ENCODE measurements at regions not wholly inside any gene's neighbourhood (a gene's known extent, or its start where the extent isn't known, plus 50 kb on each side); places are given as distances from the start of the nearest gene placed in this dataset.
"Not testable (repeated sequence)": the region's sequence is repeated elsewhere in the genome, so short reads cannot be mapped to it uniquely, and the experiment has no call there.

DNA sequence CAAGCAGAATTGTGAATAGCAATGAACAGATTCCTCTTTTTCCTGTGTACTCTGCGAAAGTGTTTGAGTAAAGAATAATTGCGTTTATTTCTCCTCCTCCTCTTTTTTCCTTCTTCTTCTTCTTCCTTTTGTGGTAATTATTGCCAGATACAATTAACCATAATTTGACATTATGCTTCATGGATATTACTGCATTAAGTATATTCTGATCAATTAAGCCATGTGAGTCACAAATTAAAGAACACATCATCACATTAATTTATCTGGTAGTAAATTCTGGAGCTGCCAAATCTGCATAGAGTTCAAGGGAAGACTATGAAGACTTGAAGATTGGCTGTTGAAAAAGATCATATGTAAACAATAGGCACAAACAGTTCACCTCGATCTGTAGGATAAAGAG is 72.9 kb upstream of the TFPI start:
- no peak overlapping the region for H2BK12ac ChIP-seq (ENCODE audit: low read length in 2 of 2)
- no peaks in the 10 kb centered on the region for H3K79me1 ChIP-seq (replicated peaks; ENCODE audit: low read length, poor library complexity, severe bottlenecking)
- no peak overlapping the region for H3K18ac ChIP-seq (ENCODE audit: low read depth in 1 of 2, low read length in 2 of 2)
- no CpG with 5 or more reads among the region's 3 CpGs for WGBS
- H3K4me2 ChIP-seq (ENCODE audit: low read length, poor library complexity, severe bottlenecking), result no peak overlapping the region
- H3K14ac ChIP-seq (ENCODE audit: low read length in 2 of 2), result no peak overlapping the region
- no peak overlapping the region for H4K8ac ChIP-seq (ENCODE audit: low read length)
- no peaks in the 10 kb centered on the region for H3K4me1 ChIP-seq (ENCODE audit: control insufficient read depth, insufficient read depth, low read depth, low read length)
- H3K27me3 ChIP-seq (ENCODE audit: control insufficient read depth in 1 of 2, insufficient read depth in 1 of 2, low read length in 2 of 2), result no peaks in the 10 kb centered on the region
- no peak overlapping the region for H2BK15ac ChIP-seq (ENCODE audit: low read depth, poor library complexity, severe bottlenecking)
- no peak overlapping the region for H2BK5ac ChIP-seq (ENCODE audit: low read depth, low read length, poor library complexity, severe bottlenecking)
- no peak for DNase-seq
- no peak overlapping the region for H3K9ac ChIP-seq (ENCODE audit: low read length)
- H3K23ac ChIP-seq (ENCODE audit: low read length in 2 of 2), result no peak overlapping the region
- H3K36me3 ChIP-seq (ENCODE audit: control insufficient read depth in 1 of 2, insufficient read depth in 2 of 2, low read depth in 1 of 2, low read length in 2 of 2), result no peaks in the 10 kb centered on the region
- H4K91ac ChIP-seq (ENCODE audit: low read length), result no peak overlapping the region
- H2BK120ac ChIP-seq (ENCODE audit: low read depth, low read length), result no peak overlapping the region
- no peak overlapping the region for H3K4me3 ChIP-seq (ENCODE audit: insufficient read depth in 1 of 2, low read depth in 1 of 2, low read length in 2 of 2)
- H3K27ac ChIP-seq (ENCODE audit: low read length, poor library complexity, severe bottlenecking), result no peak overlapping the region
- H3K9me3 ChIP-seq (ENCODE audit: control insufficient read depth, low read length), result no peaks in the 10 kb centered on the region
- H2AFZ ChIP-seq (ENCODE audit: low read depth, low read length), result no peak overlapping the region
- H2AK5ac ChIP-seq (ENCODE audit: low read length, severe bottlenecking), result no peak overlapping the region
- no peak overlapping the region for H3K4ac ChIP-seq (ENCODE audit: low read depth in 1 of 2, low read length in 2 of 2)

- DNase-seq; H3K27me3 ChIP-seq (ENCODE audit: control insufficient read depth in 1 of 2, insufficient read depth in 1 of 2, low read length in 2 of 2); H3K4me3 ChIP-seq (ENCODE audit: insufficient read depth in 1 of 2, low read depth in 1 of 2, low read length in 2 of 2); H3K4me2 ChIP-seq (ENCODE audit: low read length, poor library complexity, severe bottlenecking); H3K18ac ChIP-seq (ENCODE audit: low read depth in 1 of 2, low read length in 2 of 2); H3K23ac ChIP-seq (ENCODE audit: low read length in 2 of 2); H3K4ac ChIP-seq (ENCODE audit: low read depth in 1 of 2, low read length in 2 of 2); H4K91ac ChIP-seq (ENCODE audit: low read length); H2BK5ac ChIP-seq (ENCODE audit: low read depth, low read length, poor library complexity, severe bottlenecking); H4K8ac ChIP-seq (ENCODE audit: low read length); H3K79me1 ChIP-seq (replicated peaks; ENCODE audit: low read length, poor library complexity, severe bottlenecking); H3K4me1 ChIP-seq (ENCODE audit: control insufficient read depth, insufficient read depth, low read depth, low read length); H2BK12ac ChIP-seq (ENCODE audit: low read length in 2 of 2); H3K14ac ChIP-seq (ENCODE audit: low read length in 2 of 2); H2AK5ac ChIP-seq (ENCODE audit: low read length, severe bottlenecking); H3K36me3 ChIP-seq (ENCODE audit: control insufficient read depth in 1 of 2, insufficient read depth in 2 of 2, low read depth in 1 of 2, low read length in 2 of 2); H3K9ac ChIP-seq (ENCODE audit: low read length); H2AFZ ChIP-seq (ENCODE audit: low read depth, low read length); H2BK120ac ChIP-seq (ENCODE audit: low read depth, low read length); H3K9me3 ChIP-seq (ENCODE audit: control insufficient read depth, low read length); H2BK15ac ChIP-seq (ENCODE audit: low read depth, poor library complexity, severe bottlenecking); H3K27ac ChIP-seq (ENCODE audit: low read length, poor library complexity, severe bottlenecking): not testable (repeated sequence)
- 97% methylated on average over 43 of the region's 53 CpGs for WGBS
Observed at GRCh38 chr2:187636731-187637391, 82.6 kb upstream of the TFPI start.

DNA sequence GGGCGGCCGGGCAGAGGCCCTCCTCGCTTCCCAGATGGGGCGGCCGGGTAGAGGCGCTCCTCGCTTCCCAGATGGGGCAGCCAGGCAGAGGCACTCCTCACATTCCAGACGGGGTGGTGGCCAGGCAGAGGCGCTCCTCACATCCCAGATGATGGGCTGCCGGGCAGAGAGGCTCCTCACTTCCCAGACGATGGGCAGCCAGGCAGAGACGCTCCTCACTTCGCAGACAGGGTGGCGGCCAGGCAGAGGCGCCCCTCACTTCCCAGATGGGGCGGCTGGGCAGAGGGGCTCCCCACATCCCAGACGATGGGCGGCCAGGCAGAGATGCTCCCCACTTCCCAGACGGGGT is 83.1 kb upstream of the TFPI start:
- not testable (repeated sequence) for H4K8ac ChIP-seq (ENCODE audit: low read length); H2BK5ac ChIP-seq (ENCODE audit: low read depth, low read length, poor library complexity, severe bottlenecking); H3K79me1 ChIP-seq (replicated peaks; ENCODE audit: low read length, poor library complexity, severe bottlenecking); H3K4ac ChIP-seq (ENCODE audit: low read depth in 1 of 2, low read length in 2 of 2); H2BK15ac ChIP-seq (ENCODE audit: low read depth, poor library complexity, severe bottlenecking); H3K4me3 ChIP-seq (ENCODE audit: insufficient read depth in 1 of 2, low read depth in 1 of 2, low read length in 2 of 2); H3K4me2 ChIP-seq (ENCODE audit: low read length, poor library complexity, severe bottlenecking); H3K14ac ChIP-seq (ENCODE audit: low read length in 2 of 2); H3K9me3 ChIP-seq (ENCODE audit: control insufficient read depth, low read length); H4K91ac ChIP-seq (ENCODE audit: low read length); H2BK120ac ChIP-seq (ENCODE audit: low read depth, low read length); H3K27ac ChIP-seq (ENCODE audit: low read length, poor library complexity, severe bottlenecking); H2AFZ ChIP-seq (ENCODE audit: low read depth, low read length); H2BK12ac ChIP-seq (ENCODE audit: low read length in 2 of 2); H3K27me3 ChIP-seq (ENCODE audit: control insufficient read depth in 1 of 2, insufficient read depth in 1 of 2, low read length in 2 of 2); H3K4me1 ChIP-seq (ENCODE audit: control insufficient read depth, insufficient read depth, low read depth, low read length); DNase-seq; H3K18ac ChIP-seq (ENCODE audit: low read depth in 1 of 2, low read length in 2 of 2); H3K9ac ChIP-seq (ENCODE audit: low read length); H2AK5ac ChIP-seq (ENCODE audit: low read length, severe bottlenecking); H3K23ac ChIP-seq (ENCODE audit: low read length in 2 of 2); H3K36me3 ChIP-seq (ENCODE audit: control insufficient read depth in 1 of 2, insufficient read depth in 2 of 2, low read depth in 1 of 2, low read length in 2 of 2)
- WGBS, result 99% methylated on average over 18 of the region's 19 CpGs

DNA sequence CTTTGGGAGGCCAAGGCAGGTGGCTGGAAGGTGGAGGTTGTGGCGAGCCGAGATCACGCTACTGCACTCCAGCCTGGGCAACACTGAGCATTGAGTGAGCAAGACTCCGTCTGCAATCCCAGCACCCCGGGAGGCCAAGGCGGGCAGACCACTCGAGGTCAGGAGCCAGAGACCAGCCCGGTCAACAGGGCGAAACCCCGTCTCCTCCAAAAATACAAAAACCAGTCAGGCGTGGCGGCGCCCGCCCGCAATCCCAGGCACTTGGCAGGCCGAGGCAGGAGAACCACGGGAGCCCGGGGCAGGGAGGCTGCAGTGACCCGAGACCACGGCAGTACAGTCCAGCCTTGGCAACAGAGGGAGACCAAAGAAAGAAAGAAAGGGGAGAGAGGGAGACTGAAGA is 83.5 kb upstream of the TFPI start:
- not testable (repeated sequence) for H2BK12ac ChIP-seq (ENCODE audit: low read length in 2 of 2); H3K4me1 ChIP-seq (ENCODE audit: control insufficient read depth, insufficient read depth, low read depth, low read length); H3K9me3 ChIP-seq (ENCODE audit: control insufficient read depth, low read length); H4K8ac ChIP-seq (ENCODE audit: low read length); H2AFZ ChIP-seq (ENCODE audit: low read depth, low read length); H3K4me3 ChIP-seq (ENCODE audit: insufficient read depth in 1 of 2, low read depth in 1 of 2, low read length in 2 of 2); H3K18ac ChIP-seq (ENCODE audit: low read depth in 1 of 2, low read length in 2 of 2); H3K36me3 ChIP-seq (ENCODE audit: control insufficient read depth in 1 of 2, insufficient read depth in 2 of 2, low read depth in 1 of 2, low read length in 2 of 2); H3K9ac ChIP-seq (ENCODE audit: low read length); DNase-seq; H3K79me1 ChIP-seq (replicated peaks; ENCODE audit: low read length, poor library complexity, severe bottlenecking); H3K27me3 ChIP-seq (ENCODE audit: control insufficient read depth in 1 of 2, insufficient read depth in 1 of 2, low read length in 2 of 2); H2BK120ac ChIP-seq (ENCODE audit: low read depth, low read length); H2AK5ac ChIP-seq (ENCODE audit: low read length, severe bottlenecking); H4K91ac ChIP-seq (ENCODE audit: low read length); H3K14ac ChIP-seq (ENCODE audit: low read length in 2 of 2); H3K4ac ChIP-seq (ENCODE audit: low read depth in 1 of 2, low read length in 2 of 2); H3K4me2 ChIP-seq (ENCODE audit: low read length, poor library complexity, severe bottlenecking); H3K27ac ChIP-seq (ENCODE audit: low read length, poor library complexity, severe bottlenecking); H2BK15ac ChIP-seq (ENCODE audit: low read depth, poor library complexity, severe bottlenecking); H2BK5ac ChIP-seq (ENCODE audit: low read depth, low read length, poor library complexity, severe bottlenecking); H3K23ac ChIP-seq (ENCODE audit: low read length in 2 of 2)
- whole genome bisulfite sequencing, result 90% methylated on average over 11 of the region's 20 CpGs
